AG04449 (cell line): ENCODE measurements at regions not wholly inside any gene's neighbourhood (a gene's known extent, or its start where the extent isn't known, plus 50 kb on each side); places are given as distances from the start of the nearest gene placed in this dataset.

Experiments used
- CTCF ChIA-PET: fragments of 350-600 bp; formaldehyde crosslinking; extraction: SDS; loops from one replicate; lab custom pipeline; 2021; ENCODE audit warnings: antibody characterized with exemption; lab: Yijun Ruan, JAX
- POLR2A ChIA-PET: fragments of 400-600, 350-600 bp; formaldehyde crosslinking; extraction: SDS; loops from one replicate; lab custom pipeline; 2020; ENCODE audit warnings: antibody characterized with exemption, inconsistent platforms; lab: Yijun Ruan, JAX
- DNase-seq: peaks from one replicate; pipeline ENCODE4 v3.0.0-alpha.2; 2010; ENCODE audit warnings: low read depth, low spot score
- H3K4me3 ChIP-seq: 2 replicates; pipeline ENCODE4 v1.5.1; 2011; ENCODE audit warnings: low read depth, mild to moderate bottlenecking, control low read depth, low read length
- CTCF ChIP-seq: IDR thresholded peaks from one replicate; pipeline ENCODE4 v1.5.1; 2011; ENCODE audit warnings: mild to moderate bottlenecking, moderate library complexity, low read length, control low read depth, inconsistent platforms; ENCODE audit not compliant: insufficient read depth; ENCODE audit errors: missing control alignments

GRCh38 chr10:71059054-71059818 is 153.1 kb upstream of the UNC5B start:
- TF ChIP-seq CTCF, result no peak
- ChIA-PET CTCF (no interaction called here), POLR2A (no interaction called here)
- H3K4me3 ChIP-seq, result no peak overlapping the region
- no peak for DNase-seq

GRCh38 chr10:71059943-71060342 is 152.4 kb upstream of the UNC5B start:
- DNase-seq, result no peak
- H3K4me3 ChIP-seq, result no peak overlapping the region
- ChIA-PET CTCF (interaction anchor here (1.0 kb wide), 1 partner anchor 143 kb away, joined by 3 read pairs; no protein-coding TSS in a partner anchor), POLR2A (no interaction called here)
- TF ChIP-seq CTCF, result no peak

GRCh38 chr10:71060476-71061426 is 151.6 kb upstream of the UNC5B start:
- CTCF ChIA-PET, result interaction anchor here (1.0 to 1.4 kb wide), 2 partner anchors 16 to 142 kb away, joined by 3 read pairs; no protein-coding TSS in a partner anchor
- no peak overlapping the region for H3K4me3 ChIP-seq
- POLR2A ChIA-PET, result no interaction called here
- no peak for TF ChIP-seq CTCF
- DNase-seq, result no peak

DNA sequence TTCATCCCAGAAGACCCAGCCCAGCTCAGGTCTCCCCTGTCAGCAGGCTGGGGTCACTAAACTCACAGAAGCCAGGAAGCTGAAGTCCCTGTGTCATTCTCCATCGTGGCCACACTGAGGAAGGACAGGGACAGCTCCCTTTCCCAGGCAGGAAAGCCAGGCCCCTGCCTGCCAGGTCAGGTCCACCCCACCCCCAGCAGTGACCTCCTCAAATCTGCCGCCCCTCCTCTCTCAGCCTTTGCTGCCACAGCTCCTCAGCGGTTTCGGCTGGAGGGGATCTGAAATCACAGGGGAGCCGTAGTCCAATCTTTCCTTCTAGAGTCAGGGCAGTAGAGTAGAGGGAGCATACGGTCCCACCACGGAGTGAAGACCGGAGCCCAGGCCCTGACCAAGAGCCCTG is 150.9 kb upstream of the UNC5B start:
- TF ChIP-seq CTCF, result no peak
- ChIA-PET POLR2A (no interaction called here), CTCF (interaction anchor here (1.4 kb wide), 1 partner anchor 15 kb away, joined by 3 read pairs; no protein-coding TSS in a partner anchor)
- no peak overlapping the region for H3K4me3 ChIP-seq
- no peak for DNase-seq

DNA sequence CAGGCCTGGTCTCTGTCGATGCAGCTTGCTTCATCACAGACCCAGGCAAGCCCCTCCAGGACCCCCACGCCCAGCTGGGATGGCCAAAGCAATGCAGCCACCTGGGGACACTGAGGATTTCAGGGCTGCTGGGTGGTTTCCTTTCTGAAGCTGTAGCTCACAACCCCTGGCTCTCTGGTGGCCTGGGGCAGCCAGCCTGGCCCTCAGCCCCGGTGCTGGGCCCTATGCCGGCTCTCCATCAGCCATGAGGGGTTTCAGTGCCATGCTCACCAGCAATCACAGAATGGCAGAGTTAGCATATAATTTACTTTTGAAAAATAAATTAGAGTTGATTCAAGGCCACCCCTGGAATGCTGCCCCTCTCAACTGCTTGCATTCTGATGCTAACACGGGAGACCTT is 150.2 kb upstream of the UNC5B start:
- no peak for DNase-seq
- no peak overlapping the region for H3K4me3 ChIP-seq
- no peak for TF ChIP-seq CTCF
- ChIA-PET CTCF (interaction anchor here (0.9 kb wide), 1 partner anchor 136 kb away, joined by 3 read pairs; no protein-coding TSS in a partner anchor), POLR2A (no interaction called here)
